ENCODE measurements at regions not wholly inside any gene's neighbourhood (a gene's known extent, or its start where the extent isn't known, plus 50 kb on each side); places are given as distances from the start of the nearest gene placed in this dataset.

GRCh38 chr12:115813256-115813655, 464.2 kb downstream of the MED13L start (continued):
- TF ChIP-seq ATF3 (IDR thresholded peaks at IDR 0.05) (no peak), HNF4G (IDR thresholded peaks at IDR 0.05) (no peak), REST (IDR thresholded peaks at IDR 0.05) (no peak), GABPA (IDR thresholded peaks at IDR 0.05 in 1 of 2, conservative IDR thresholded peaks at IDR 0.05 in 1 of 2) (no peak)

GRCh38 chr12:115811929-115812328, 465.6 kb downstream of the MED13L start:
- H3K27ac ChIP-seq (ENCODE audit: low read depth in 1 of 2, low read length in 2 of 2), result no peak overlapping the region
- no peak for DNase-seq (ENCODE audit: low spot score)

GRCh38 chr12:115811045-115811444, 466.4 kb downstream of the MED13L start:
- WGBS, result 68% methylated on average over 4 of the region's 4 CpGs
- Histone ChIP-seq H3K9ac (ENCODE audit: low read depth in 1 of 2, low read length in 2 of 2) (no peak overlapping the region), H3K36me3 (ENCODE audit: control insufficient read depth in 4 of 4, insufficient read depth in 3 of 4, low read depth in 1 of 4, low read length in 3 of 4) (no peaks in the 10 kb centered on the region), H3K27ac (ENCODE audit: low read depth in 1 of 2, low read length in 2 of 2) (no peak overlapping the region), H3K4me1 (ENCODE audit: control insufficient read depth in 4 of 4, insufficient read depth in 4 of 4, low read length in 3 of 4) (no peaks in the 10 kb centered on the region), H3K4me3 (ENCODE audit: low read depth in 1 of 3, low read length in 3 of 3) (no peak overlapping the region), H3K9me3 (ENCODE audit: control insufficient read depth in 4 of 4, low read length in 3 of 4) (peaks cover 0 to 8% (median 5%) of the 10 kb centered on the region in 4 donors), H3K27me3 (ENCODE audit: control insufficient read depth in 4 of 4, insufficient read depth in 4 of 4, low read length in 3 of 4) (peaks cover 0 to 4% (median under 1%) of the 10 kb centered on the region in 4 donors)
- DNase-seq (ENCODE audit: low spot score), result no peak
- no peak for TF ChIP-seq RXRA (IDR thresholded peaks at IDR 0.05)
- no peak for TF ChIP-seq YY1 (IDR thresholded peaks at IDR 0.05)
- TF ChIP-seq SP1 (IDR thresholded peaks at IDR 0.05), result no peak
- no peak for TF ChIP-seq EGR1 (IDR thresholded peaks at IDR 0.05; ENCODE audit: low read depth in 2 of 2)
- no peak for TF ChIP-seq CTCF (IDR thresholded peaks at IDR 0.05; ENCODE audit: low read depth, low read length, missing input control)
- no peak for TF ChIP-seq FOXA1 (IDR thresholded peaks at IDR 0.05)
- TF ChIP-seq ATF3 (IDR thresholded peaks at IDR 0.05), result no peak
- TF ChIP-seq FOXA2 (IDR thresholded peaks at IDR 0.05), result no peak
- no peak for TF ChIP-seq TAF1 (conservative IDR thresholded peaks at IDR 0.05)
- no peak for TF ChIP-seq HNF4A (conservative IDR thresholded peaks at IDR 0.05)
- no peak for TF ChIP-seq REST (IDR thresholded peaks at IDR 0.05)
- TF ChIP-seq NR2F2 (IDR thresholded peaks at IDR 0.05), result no peak
- TF ChIP-seq GABPA (IDR thresholded peaks at IDR 0.05 in 1 of 2, conservative IDR thresholded peaks at IDR 0.05 in 1 of 2), result no peak
- TF ChIP-seq JUND (IDR thresholded peaks at IDR 0.05), result no peak

More at GRCh38 chr12:115811929-115812328, 465.6 kb downstream of the MED13L start:
- Histone ChIP-seq H3K9ac (ENCODE audit: low read depth in 1 of 2, low read length in 2 of 2) (no peak overlapping the region), H3K9me3 (ENCODE audit: control insufficient read depth in 4 of 4, low read length in 3 of 4) (peaks cover 0 to 8% (median 5%) of the 10 kb centered on the region in 4 donors), H3K4me3 (ENCODE audit: low read depth in 1 of 3, low read length in 3 of 3) (no peak overlapping the region), H3K4me1 (ENCODE audit: control insufficient read depth in 4 of 4, insufficient read depth in 4 of 4, low read length in 3 of 4) (no peaks in the 10 kb centered on the region), H3K36me3 (ENCODE audit: control insufficient read depth in 4 of 4, insufficient read depth in 3 of 4, low read depth in 1 of 4, low read length in 3 of 4) (no peaks in the 10 kb centered on the region), H3K27me3 (ENCODE audit: control insufficient read depth in 4 of 4, insufficient read depth in 4 of 4, low read length in 3 of 4) (peaks cover 0 to 8% (median under 1%) of the 10 kb centered on the region in 4 donors)
- 64% methylated on average over 1 of the region's 1 CpG for WGBS
- TF ChIP-seq CTCF (IDR thresholded peaks at IDR 0.05; ENCODE audit: low read depth, low read length, missing input control) (no peak), NR2F2 (IDR thresholded peaks at IDR 0.05) (peak; percentile 56)

Measured in liver (tissue), 8 donors.